ENCODE measurements at regions not wholly inside any gene's neighbourhood (a gene's known extent, or its start where the extent isn't known, plus 50 kb on each side); places are given as distances from the start of the nearest gene placed in this dataset.

DNA sequence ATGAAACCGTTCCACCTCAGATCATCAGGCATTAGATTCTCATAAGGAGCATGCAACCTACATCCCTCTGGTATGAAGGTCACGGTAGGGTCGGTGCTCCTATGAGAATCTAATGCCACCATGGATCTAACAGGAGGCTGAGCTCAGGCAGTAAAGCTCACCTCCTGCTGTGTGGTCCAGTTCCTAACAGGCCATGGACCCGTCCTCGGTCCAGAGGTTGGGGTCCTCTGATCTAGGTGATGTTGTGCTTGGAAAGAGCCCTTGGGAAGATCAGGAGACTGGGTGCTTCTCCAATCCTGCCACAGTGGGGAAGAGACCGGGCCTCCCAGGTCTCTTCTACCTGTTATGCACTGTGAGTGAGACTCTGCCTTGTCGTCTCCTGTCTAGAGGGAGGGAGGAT is 104.6 kb downstream of the ACKR3 start:
- no peak for DNase-seq

- DNase-seq = no peak
Measured at GRCh38 chr2:236674646-236675045, 105.0 kb downstream of the ACKR3 start.

DNA sequence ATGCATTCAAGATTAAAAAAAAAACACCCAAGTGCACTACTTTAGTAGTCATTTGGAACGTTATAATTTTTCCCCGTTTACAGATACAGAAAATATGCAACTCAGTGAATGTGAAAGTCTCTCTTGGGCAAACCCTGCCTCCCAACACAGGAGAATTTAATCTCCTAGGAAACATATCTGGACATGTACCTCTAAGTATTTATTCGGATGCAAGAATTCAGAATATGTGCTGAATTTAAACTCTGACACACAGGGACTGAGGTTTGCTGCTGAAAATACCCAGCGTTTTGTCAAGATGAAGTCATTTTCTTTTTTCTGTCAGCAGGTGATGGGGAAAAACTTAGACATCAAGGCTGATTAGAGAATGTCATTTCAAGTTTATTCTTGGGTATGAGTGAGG is 105.4 kb downstream of the ACKR3 start:
- DNase-seq = no peak

DNA sequence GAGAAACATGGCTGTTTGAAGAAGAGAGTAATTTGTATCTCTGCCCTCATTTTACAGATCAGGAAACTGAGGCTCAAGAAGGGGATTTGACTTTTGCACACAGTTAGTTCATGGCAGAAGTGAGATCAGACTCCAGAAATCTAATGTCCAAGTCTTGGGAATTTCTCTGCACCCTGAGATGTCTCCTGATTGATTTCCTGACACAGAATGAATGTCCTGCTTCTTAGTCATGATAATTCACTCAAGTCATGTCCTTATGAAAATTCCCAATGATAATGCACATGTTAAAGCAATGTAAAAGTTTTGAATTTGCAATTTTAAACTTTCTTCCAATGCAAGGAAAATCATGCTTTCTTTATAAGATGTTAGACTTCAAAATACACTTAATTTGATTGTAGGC is 105.9 kb downstream of the ACKR3 start:
- no peak for DNase-seq

DNA sequence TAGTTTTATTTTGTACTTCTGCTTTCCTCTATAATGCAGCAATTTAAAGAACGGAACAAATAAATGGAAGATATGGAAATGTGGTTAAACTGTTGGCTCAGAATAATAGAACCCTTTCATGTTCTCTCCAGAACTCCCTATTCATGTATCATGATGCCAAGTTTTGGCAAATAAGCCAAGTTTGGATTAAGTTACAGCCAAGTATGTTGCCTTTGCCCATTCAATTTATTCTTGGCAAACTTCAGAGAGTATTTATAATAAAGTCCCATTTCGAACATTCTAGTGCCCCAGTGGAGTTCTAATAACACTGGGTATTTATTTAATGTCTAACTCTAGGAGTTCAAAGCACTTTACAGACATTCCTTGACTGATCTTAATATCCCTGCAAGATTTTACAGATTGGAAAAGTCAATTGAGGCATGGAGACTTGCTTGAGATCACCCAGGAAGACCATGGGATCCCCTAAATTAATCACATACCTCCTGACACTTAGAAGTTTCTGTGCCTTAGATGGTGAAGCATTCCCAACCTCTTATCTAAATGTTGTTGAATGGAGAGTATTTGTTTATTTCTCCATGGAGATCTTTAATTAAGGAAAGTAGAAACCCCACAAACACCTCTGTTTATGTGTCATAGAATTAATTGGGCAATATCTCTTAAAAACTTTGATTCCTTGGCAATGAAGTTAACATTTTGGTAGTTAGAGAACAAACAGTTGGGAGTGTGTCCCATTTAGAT is 106.7 kb downstream of the ACKR3 start:
- DNase-seq = no peak

DNA sequence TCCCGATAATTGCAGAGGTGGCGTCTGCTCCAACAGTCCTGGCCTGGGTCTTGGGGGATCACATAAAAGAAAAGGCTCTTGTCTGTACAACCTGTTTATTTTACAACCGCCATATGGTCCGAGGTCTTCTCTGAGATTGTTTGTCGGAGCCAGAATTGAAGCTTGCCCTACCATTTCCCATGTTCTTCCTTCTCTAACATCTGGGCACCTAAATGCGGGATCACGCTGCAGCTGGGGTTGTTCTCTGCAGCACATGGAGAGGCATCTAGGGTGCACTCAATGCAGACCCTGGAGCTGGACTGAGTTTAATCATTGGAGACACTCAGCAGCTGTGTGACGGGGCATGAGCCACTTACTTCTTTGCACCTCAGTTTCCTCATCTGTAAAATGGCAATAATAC is 107.7 kb downstream of the ACKR3 start:
- DNase-seq = no peak

DNA sequence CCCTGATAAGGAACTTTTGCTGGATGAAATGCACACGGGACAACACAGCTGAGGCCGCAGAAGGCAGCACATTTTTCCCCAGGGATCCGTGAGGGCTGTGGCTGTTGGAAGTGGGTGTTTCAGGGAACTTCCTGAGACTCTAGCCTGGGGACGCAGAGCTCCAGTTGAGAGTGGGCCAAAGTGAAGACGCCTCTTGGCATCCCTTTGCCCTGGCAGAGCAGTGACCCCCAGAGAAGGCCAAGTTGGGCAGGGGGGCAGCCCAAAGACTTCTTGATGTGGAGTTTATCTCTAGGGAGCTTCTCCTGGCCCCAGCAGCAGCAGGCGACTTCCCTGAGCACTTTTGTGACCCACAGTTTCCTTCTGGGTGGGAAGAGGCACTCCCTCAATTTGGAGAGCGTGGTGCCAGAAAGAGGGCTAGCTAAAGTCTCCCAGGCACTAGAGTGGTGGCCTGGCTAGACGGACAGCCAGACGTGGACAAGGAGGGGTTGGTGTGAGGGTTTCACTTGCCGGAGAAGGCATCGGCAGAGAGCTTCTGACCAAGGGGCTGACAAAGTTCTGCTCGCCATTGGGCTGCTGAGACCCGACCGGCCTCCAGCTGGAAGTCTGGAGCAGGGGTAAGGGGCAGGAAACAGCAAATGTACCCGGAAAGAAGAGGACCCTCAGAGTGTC is 108.8 kb downstream of the ACKR3 start:
- no peak for DNase-seq

DNA sequence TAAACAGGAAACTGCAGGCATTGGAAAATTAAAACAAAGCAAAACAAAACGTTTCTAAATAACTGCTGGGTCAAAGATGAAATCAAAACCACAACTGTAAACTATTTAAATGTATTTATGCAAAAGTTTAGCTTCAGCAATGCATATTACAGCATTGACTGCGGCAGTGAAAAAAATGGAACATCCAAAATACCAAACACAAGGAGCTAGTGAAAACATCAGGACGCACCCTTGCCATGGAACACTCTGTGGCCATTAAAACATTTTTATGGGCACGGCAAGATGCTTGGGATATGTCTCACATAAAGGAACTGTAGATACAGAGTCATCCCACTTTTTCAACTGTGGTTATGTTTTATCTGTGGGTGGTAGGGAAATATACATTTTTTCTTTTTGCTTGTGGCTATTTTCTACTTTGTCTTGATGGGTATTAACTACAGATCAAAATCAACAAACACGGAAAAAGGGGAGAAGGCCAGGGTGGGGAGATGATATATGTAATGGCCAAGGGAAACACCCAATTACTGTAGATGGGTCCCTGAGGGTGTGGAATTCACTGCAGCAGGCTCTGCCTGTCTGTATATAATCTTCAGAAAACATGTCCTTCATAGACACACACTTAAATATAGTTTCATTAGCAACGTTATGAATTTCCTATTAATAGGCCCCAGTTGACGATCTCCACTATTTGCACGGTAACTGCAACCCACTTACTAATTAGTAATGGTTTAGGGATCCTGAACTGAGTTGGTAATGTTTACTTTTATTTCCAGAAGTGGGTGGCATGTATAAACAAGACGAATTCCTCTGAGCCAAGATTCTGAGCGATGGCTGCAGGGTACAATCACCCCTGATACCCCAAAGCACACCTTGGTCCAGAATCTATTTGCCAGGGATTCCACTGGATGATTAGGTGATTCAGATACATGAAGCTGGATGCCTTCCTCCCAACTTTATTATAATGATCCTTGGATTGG is 110.5 kb downstream of the ACKR3 start:
- DNase-seq = no peak

GRCh38 chr2:236682651-236683422 is 113.2 kb downstream of the ACKR3 start:
- DNase-seq = no peak

DNA sequence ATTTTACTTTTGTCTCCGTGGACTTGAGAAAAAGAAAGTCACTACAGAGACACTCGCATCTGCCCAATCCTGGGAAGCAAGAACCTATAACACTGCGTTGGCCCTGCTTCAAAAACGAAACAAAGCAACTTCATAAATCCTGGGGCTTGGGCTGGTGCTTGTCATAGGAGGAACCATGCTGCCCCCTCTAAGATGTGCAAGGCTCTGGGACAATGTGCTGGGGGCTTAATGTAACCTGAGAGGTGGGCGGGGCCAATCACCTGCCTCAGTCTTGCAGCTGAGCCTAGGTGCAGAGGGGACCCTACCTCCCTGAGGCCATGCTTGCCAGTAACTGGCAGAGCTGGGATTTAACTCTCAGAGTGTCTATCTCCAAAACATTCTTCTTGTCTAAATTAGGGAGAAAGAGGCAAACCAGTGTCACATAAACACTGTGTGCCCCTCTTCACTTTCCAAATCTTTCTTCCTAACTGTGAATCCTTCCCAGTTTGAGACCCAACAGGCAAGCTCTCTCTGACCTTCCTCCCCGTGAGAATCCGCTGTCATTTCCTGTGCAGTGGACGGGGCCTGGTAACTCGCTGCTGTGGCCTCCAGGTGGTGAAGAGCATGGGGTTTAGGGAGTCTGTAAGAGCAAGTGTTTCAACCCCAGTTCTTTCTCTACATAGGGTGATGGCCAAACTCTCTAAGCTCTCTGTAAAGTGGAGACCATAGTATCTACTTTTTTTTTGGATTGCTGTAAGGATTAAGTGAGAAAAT is 115.1 kb downstream of the ACKR3 start:
- DNase-seq = no peak

- DNase-seq = no peak
Measured at GRCh38 chr2:236685361-236685760, 115.7 kb downstream of the ACKR3 start.

- DNase-seq = no peak
Measured at GRCh38 chr2:236685979-236686520, 116.4 kb downstream of the ACKR3 start.

- DNase-seq = no peak
Measured at GRCh38 chr2:236686561-236686960, 116.9 kb downstream of the ACKR3 start.

DNA sequence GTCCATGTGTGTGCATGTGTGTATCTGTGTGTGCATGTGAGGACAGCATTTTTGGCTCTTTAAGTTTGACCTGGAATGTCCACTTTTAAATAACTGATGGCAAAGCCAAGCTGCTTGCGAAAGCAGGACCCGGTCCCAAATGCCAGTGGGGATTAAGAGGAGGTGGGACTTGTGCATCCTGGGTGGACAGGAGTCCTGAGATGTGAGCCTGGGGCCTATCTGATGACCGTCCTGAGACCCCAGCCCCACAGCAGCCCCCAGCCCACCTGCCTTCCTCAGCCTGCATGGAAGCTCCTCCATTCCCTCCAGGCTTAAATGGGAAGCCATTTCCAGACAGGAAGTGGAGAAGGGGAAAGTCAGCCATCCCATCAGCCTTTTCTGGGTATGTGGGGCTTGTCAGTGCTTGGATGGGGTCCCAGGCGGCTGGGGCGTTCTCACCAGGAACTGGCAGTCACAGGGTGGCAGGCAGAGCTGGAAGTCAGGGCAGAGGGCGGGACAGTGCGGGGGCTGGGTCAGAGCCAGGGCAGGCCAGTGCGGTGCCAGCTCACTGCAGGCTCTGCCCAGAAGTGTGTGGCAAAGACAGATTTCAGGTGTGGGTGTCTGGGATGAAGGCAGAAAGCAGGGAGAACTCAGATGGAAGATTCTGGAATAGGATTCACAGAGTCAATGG is 117.8 kb downstream of the ACKR3 start:
- no peak for DNase-seq

GRCh38 chr2:236688157-236688556 is 118.5 kb downstream of the ACKR3 start:
- DNase-seq = no peak

GRCh38 chr2:236688563-236689392 is 119.2 kb downstream of the ACKR3 start:
- DNase-seq = no peak

GRCh38 chr2:236689393-236689700 is 119.7 kb downstream of the ACKR3 start:
- DNase-seq = no peak

GRCh38 chr2:236689981-236690380 is 120.4 kb downstream of the ACKR3 start:
- DNase-seq = no peak

DNA sequence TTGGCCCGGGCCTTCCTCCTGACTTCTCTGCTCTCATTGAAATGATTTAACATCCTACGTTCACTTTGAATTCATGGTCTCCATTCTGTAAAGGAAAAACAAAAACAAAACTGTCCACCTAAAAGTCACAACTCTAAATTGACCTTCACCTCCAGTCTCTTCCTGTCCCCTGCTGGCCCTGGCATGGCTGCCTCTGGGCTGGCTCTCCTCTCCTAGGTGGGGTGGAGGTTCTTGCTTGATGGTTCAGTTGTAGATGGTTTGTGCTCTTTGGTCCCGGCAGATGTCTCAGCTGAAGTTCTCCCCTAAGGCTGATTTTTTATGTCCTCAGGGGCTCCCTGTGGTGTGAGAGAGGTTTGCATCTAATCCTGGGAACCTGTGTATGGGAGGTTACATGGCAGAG is 121.1 kb downstream of the ACKR3 start:
- no peak for DNase-seq

DNA sequence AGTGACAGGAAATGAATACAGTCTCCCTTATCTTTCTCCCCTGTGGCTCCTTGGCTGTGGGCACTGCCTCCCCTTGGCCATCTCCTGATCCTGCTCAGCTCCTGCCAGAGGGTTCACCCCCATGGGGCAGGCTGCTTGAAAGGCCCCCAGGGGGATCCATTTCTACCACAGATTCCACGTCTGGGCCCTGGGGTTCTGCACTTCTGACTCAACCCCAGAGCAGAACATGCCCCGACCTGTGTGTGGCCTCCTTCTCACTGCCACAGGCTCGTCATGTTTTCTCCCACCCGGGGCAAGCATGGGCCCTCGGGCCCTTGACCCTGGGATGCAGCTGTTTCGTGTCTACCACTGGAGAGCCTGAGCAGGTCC is 122.2 kb downstream of the ACKR3 start:
- no peak for DNase-seq

Data from activated CD4-positive, alpha-beta T cell treated with anti-CD3 and anti-CD28 coated beads, Interleukin-2, Interleukin-6, amounts not matched to agents 100 ng/mL and 50 ng/mL, durations not matched to agents 16 hours and 8 hours (primary cell).